C1 segment of cervical spinal cord (tissue), 14 donors: ENCODE measurements at regions not wholly inside any gene's neighbourhood (a gene's known extent, or its start where the extent isn't known, plus 50 kb on each side); places are given as distances from the start of the nearest gene placed in this dataset.
"Not testable (repeated sequence)": the region's sequence is repeated elsewhere in the genome, so short reads cannot be mapped to it uniquely, and the experiment has no call there.

Experiments
- DNase-seq, 14 donors: peaks; one replicate each; lab custom pipeline; 2025; lab: John Stamatoyannopoulos, UW

DNA sequence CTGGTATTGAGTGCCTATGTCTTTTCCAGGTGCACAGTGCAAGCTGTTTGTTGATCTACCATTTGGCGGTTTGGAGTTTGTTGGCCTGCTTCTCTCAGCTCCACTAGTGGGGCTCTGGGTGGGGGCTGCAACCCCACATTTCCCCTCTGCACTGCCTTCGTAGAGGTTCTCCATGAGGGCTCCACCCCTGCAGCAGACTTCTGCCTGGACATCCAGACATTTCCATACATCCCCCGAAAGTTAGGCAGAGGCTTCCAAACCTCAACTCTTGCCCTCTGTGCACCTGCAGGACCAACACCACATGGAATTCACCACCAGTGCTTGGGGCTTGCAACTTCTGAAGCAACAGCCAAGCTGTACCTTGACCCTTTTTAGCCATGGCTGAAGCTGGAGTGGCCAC, 1024.1 kb downstream of the TMTC2 start:
- DNase-seq, result no peak

DNA sequence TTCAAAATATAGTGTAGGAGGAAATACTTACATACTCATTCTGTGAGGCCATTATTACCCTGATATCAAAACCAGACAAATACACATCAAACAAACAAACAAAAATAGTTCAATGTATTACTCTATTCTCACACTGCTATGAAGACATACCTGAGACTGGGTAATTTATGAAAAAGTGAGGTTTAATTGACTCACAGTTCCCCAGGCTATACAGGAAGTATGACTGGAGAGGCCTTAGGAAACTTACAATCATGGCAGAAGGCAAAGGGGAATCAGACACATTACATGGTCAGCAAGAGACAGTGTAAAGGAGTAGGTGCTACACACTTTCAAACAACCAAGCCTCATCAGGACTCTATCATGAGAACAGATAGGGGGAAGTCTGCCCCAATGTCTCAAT, 1023.2 kb downstream of the TMTC2 start:
- DNase-seq, result no peak

DNA sequence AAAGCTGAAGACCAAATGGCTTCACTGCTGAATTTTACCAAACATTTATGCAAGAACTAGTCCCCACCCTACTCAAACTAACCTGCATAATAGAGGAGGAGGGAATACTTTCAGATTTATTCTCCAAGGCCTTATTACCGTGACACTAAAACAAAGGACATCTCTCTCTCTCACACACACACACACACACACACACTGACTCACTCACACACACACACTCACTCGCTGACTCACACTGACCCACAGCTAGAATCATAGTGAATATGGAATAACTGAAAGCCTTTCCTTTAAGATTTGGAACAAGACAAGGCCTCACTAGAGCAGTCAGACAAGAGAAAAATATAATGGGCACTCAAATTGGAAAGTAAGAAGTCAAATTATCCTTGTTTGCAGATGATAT, 1014.1 kb downstream of the TMTC2 start:
- no peak for DNase-seq

DNA sequence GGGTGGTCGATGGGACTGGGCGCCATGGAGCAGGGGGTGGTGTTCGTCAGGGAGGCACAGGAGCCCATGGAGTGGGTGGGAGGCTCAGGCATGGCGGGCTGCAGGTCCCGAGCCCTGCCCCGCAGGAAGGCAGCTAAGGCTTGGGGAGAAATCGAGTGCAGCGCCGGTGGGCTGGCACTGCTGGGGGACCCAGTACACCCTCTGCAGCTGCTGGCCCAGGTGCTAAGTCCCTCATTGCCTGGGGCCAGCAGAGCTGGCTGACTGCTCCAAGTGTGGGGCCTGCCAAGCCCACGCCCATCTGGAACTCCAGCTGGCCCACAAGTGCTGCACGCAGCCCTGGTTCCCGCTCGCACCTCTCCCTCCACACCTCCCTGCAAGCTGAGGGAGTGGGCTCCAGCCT, 1009.6 kb downstream of the TMTC2 start:
- not testable (repeated sequence) for DNase-seq

DNA sequence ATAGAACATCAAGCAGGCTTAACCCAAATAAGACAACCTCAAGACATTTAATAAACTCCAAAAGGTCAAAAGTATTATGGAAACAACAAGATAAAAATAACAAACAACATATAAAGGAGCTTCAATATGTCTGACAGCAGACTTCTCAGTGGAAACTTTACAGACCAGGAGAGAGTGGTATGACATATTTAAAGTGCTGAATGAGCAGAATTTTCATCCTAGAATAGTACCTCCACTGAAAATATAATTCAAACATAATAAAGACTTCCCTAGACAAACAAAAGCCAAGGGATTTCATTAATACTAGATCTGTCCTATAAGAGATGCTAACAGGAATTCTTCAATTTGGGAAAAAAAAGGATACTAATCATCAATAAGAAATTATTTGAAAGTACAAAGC, 1005.0 kb downstream of the TMTC2 start:
- DNase-seq, result no peak

DNA sequence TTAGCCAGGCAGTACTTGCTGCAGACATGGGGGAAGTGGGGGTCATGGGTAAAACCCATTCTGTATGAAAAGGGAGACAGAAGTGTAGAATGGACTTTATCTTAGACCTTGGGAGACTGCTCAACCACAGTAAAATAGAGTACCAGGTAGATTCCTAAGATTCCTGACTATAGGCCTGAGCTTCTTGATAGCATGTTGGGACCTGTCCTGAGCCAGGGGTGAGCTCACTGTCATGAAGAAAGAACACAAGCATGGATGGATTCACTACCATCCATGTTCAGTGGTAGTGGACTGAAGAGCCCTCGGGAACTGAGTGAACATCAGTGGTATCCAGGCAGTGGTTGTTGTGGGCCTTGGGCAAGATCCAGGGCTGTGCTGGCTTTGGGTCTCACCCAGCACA, 1003.8 kb downstream of the TMTC2 start:
- no peak for DNase-seq

DNA sequence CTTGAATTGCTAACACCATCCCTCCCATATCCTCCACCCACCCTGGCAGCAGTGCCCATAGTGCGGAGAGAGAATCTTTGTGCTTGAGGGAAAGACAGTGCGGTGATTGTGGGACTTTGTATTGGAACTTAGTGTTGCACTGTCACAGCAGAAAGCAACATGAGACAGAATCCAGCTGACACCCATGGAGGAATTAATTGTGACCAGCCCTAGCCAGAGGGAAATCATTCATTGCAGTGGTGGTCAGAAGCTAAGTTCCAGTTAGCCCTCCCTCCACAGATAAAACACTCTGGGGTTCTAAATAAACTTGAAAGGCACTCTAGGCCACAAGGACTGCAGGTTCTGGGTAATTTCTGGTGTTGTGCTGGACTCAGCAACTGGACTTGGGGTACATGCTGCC, 1002.6 kb downstream of the TMTC2 start:
- no peak for DNase-seq

DNA sequence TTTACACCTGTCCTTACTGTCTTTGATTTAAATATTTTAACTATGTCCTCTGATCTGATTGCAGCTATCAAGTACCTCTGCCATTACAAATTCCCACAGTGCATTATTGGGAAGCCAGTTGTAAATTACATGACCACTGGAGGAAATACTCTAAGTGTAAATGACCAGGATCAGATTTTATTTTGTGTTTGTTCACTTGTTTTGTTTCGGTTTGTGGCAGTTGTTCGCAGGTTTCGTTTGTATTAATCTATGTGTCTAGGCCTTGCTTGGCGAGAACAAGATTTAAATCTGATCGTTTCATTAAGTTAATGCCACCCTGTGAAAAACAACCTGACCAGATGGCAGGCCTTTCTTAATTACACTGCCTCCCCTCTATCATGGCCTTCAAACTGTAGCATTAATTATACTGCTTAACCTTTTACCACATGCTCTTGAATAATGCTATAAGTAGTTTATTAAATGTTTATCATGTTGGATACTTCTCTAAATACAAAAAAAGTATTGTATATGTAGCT, 990.1 kb downstream of the TMTC2 start:
- no peak for DNase-seq

DNA sequence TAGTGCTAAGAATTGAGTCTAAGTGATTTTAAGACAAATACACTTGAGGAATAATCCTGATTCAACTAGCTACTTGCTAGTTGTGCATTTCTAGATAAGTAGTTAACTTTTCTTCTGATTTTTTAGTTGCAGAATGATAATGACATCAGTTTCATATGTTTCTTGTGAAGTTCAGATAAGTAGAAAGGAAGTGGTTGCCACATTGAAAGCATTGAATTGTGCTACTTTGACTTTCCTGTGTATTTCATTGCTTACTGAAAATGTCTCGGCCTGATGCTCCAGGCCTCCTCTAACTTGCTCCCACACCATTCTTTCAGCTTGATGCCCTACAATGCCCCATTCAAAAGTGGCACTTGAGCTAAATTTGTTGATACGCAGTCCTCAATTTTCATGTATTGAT, 980.0 kb downstream of the TMTC2 start:
- no peak for DNase-seq

DNA sequence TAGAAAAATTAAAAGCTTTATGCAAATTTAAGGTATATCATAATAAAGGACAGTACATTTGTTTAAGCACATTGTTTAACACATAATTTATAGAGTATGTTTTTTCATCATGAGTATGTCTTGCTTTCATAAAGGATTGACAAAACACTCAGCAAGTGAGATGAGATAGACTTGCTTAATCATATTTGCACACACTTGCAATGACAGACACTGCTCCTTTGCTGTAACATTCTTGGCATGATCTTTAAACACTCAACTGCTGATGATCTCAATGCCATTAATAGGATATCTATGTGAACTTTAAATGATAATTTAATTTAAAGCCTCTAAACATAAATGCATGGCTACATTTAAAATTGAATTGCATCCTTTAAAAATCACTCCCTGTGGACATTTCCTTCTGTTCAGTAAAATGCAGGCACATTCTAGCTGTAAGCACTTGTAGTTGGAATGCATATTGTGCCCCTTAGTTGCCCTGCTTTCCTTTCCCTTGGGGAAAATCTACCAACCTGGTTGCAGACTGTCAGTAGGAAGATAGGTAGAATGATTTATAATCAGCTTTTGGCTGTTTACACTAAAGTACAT, 979.0 kb downstream of the TMTC2 start:
- no peak for DNase-seq

DNA sequence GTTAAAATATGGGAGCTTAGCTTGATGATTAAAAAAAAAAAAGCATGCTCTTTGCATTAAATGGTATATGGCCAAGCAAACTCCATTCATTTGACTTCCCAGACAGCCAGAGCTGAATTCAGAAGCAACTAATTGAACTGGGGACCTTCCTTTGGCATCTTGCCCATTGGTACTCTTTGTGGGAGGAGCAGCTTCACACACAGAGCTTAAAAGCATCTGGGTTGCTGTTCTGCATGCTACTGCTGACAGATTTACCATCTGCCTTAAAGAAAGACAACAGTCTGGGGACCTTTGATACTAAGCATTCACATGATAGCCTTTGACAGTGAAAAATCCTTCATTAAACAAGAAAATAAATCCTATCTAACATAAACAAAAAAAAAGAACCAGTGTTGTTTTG, 977.9 kb downstream of the TMTC2 start:
- DNase-seq, result no peak

DNA sequence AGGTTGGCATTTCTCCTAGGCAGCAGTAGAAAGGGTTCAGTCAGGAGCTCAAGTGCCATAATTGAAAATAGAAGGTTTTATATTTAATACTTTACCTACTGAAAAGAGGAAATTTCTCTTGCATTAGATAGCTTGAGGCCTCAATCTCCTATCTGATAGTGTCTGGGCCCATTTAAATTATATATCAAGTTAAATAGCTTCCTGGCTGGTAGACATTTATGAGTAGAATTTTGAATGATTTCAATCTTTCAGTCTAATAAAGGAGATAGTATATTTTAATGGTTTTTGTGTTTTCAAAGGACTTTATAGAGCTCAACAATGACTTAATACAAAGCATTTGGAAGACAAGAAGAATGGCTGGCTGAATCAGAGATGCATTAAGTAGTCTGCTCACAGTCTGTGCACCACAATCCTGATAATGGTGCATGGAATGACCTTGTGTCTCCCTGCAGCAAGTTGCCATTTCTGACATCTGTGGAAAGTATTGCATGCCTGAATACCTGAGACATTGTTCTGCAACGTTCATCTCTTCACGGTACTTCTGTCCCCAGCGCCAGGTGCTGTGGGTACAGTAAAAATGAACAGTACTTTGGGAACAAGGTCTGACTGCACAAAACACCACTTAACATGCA, 974.1 kb downstream of the TMTC2 start:
- DNase-seq, result no peak

DNA sequence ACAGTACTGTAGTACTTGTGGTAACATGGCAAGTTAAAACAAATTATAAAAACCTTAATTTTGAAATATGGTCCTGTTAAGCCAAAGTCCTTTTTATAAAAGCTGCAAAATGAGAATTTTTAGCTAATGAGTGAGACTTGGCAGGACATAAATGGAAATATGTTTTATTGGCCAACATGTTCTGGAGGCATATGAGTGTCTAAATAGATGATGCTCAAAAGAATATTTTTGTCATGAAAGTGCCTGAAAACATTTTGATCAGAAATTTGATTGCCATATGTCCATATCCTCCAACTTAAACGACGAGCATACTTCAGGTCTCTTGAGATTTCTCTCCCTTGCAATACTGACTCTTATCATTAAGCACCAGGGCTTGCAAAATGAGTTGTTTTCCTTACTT, 972.6 kb downstream of the TMTC2 start:
- DNase-seq, result no peak

DNA sequence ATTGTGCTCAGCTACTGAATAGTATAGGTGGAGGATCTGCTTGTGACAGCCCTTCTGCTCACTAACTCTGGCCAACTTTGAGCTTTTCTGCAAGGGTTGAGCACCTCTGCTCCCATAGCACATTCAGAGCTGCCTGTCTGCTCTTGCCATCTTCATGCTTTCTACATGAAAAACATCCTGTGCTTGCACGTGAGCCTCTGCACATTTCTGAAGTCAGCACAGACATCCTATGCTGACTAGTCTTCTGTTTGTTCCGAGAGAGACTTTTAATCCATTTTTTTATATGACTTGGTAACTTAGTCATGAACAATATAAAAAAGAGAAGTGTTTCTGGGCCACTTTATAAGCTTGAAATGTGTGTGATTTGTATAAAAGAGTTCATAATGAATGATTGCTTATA, 969.3 kb downstream of the TMTC2 start:
- no peak for DNase-seq

DNA sequence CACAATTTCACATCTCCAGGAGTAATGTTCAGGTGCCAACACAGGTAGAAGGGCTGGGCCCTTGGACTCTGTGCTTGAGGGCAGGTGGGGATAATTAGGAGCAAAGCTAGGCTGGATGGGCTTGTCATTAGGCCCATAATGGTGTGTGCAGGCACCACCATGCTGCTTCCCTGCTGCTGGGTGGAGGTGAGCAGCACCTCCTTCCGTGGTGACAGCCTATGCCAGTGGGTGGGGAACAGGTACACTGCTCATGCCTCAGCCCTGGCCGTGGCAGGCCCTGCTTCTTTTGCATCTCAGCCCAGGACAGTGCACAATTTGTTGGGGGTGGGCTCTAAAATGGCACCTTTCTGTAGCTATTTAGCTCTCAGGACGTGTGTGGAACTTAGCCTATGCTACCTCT, 955.5 kb downstream of the TMTC2 start:
- no peak for DNase-seq

DNA sequence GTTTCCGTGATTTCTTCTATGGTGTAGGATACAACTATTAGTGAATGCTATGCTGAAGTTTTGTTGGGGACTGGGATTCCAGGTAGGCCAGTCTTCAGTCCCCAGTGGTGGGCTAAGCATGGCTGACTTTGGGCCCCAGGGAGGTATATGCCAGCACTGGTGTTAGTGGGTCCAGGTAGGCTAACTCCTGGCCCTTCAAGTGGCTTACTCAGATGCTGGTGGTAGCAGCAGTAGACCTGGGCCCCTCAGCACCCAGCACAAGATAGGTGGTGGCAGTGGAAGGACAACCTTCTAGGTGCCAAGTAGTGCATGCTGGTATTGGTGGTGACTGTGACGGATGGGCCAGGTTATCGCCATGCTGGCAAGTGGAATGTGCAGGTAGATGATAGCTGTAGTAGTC, 955.1 kb downstream of the TMTC2 start:
- DNase-seq, result no peak

DNA sequence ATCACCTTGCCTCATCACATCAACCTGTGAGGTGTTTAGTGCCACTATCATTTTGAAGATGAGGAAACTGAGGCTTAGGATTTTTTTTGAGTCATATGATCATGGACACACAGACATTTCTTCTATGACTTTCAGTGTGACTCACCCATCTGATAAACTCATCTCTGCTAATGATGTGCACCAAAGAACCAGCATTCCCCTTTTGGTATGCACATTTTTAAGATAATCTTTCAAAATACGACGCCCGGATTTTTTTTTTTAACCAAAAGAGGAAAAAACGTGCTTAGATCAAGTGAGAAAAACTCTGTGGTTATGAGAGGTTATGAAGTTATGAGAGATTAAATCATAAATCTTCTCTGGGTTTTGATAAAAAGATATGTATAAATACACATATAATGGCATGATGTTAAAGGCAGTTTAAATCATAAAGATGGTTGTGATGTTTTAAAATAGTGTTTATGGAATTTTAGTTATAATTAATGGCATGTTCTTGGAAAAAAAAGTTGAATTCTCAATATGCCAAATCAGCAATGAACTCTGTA, 948.1 kb downstream of the TMTC2 start:
- DNase-seq, result no peak

DNA sequence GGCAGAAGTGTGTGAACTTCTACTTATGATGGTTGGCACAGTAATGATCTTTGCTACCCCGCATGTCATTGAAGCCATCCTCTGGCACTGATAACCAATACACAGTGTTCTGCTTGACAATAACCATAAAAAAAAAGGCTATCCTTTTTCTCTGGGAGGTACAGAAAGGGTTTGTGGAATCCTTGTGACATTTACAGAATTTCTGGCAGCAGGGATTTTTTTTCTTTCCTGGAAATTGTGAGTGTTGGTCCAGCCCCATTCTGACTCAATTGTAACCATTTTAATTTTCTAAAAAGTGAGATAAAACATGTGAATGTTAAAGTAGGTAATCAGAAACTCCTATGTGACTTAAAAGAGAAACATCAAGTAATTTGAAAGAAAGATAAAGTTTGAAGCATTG, 943.8 kb downstream of the TMTC2 start:
- DNase-seq, result no peak

DNA sequence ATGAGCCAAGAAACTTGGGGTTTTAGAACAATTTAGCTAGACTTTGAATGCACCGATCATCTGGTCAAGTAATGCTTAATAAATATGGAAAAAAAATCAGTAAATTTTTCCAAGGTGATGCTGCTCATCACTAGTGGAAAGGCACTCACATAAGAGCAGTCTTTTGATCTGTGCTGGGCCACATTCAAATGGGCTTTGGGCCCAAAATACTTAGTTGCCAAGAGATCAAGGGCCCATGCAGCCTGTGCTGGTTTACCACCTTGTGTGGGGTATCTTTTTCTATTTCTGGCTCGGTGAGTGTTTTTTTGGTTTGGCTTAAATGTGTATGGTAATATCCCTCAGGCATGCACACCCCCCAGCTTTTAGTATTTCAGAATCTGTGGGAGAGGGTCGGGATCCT, 943.2 kb downstream of the TMTC2 start:
- no peak for DNase-seq

DNA sequence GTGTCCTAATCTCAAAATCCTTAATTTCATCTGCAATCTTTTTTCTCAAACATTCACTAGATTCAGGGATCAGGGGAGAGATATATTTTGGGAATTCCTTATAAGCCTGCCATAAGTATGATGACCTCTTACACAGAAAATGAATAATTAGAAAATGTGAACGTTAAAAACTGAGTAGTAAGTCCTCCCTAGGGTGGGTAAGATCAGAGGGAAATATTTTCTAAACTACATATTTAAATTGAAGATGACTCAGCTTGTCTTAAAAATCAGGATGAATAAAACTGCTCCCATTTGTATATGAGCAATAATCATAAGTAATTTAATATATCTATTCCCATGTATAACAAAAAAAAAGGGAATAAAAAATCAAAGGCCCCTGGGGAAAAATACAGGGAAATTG, 935.5 kb downstream of the TMTC2 start:
- DNase-seq, result no peak

DNA sequence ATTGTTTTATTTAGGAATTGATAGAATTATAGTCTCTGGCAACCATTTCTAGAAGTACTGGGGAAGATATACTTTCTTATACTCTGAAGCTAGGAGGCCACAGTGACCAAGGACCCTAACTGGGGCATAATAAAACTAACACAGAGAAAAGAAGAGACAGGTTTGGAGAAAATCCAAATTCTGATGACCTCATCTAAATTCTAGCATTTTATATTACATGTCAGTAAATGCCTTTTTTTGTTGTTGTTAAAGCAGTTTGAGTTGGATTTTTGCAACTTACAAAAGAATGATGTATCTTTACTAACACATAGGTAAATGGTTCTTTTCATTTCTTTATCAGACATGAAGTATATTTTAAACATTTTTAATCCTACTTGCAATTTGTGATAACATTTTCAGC, 933.3 kb downstream of the TMTC2 start:
- no peak for DNase-seq

DNA sequence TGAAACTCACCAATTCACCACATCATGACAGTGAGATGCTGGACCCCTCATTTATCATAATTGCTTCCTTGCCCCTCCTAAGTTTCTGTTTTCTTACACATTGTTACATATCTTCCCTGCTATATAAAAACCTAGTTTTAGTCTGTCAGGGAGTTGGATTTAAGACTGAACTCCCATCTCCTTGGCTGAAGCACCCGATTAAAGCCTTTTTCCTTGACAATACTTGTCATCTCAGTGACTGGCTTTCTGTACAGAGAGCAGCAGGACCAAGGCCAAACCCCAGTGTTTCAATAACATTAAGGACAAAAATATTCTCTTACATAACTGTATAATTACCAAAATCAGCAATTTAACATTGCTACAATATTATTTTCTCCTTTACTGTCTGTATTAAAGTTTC, 928.4 kb downstream of the TMTC2 start:
- no peak for DNase-seq

DNA sequence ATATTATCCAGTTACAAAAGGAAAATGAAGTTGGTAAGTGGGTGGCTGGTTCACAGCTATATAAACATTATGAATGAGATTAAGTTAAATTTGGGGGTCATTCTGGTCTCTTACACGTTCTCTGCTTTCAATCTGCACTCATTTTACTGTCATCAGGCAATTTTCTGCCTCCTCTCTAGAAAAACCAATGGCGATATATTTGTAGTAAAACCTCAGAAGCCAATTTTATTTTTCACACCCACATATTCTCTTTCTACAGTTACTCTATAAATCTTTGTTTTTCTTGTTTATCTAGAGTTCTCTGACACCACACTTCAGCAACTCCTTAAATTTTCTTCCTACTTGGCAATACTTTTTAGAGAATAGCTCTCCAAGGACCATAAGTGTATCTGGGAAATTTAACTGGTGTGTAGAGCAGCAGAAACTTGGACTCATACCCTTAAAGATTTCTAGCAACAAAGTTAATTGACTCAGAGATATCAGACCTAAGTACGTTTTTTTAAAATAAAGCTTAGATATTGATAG, 926.9 kb downstream of the TMTC2 start:
- DNase-seq, result no peak
